GM12878 (cell line): ENCODE measurements at regions not wholly inside any gene's neighbourhood (a gene's known extent, or its start where the extent isn't known, plus 50 kb on each side); places are given as distances from the start of the nearest gene placed in this dataset.

ENCODE experiments used
- JUNB ChIP-seq: IDR thresholded peaks from 2 replicates; pipeline ENCODE4 v1.6.1; 2016; ENCODE audit warnings: antibody characterized with exemption, mild to moderate bottlenecking
- NFYB ChIP-seq: IDR thresholded peaks from 2 replicates; pipeline ENCODE4 v1.6.1; 2011; ENCODE audit warnings: low read depth, mild to moderate bottlenecking, low read length, improper control_type of control experiment, moderate library complexity; ENCODE audit not compliant: insufficient read depth
- POLR2A ChIP-seq: IDR thresholded peaks from 2 replicates; pipeline ENCODE4 v1.6.1; 2011; ENCODE audit warnings: low read depth, mild to moderate bottlenecking, low read length
- RCOR1 ChIP-seq: conservative IDR thresholded peaks from 2 replicates; pipeline ENCODE4 v1.6.1; 2012; ENCODE audit warnings: low read depth, low read length, improper control_type of control experiment
- YY1 ChIP-seq: IDR thresholded peaks from 2 replicates; pipeline ENCODE4 v1.6.1; 2011; ENCODE audit warnings: low read depth, mild to moderate bottlenecking, low read length
- TF ChIP-seq, protein P1 (sequence below), 3 experiments: IDR thresholded peaks in 2 of 3; conservative IDR thresholded peaks in 1 of 3; 2 replicates each; pipeline ENCODE4 v1.5.1; 2011; ENCODE audit warnings: low read depth in 3 of 3, low read length in 3 of 3, mild to moderate bottlenecking in 3 of 3, control low read depth in 2 of 3, moderate library complexity in 2 of 3, inconsistent platforms in 1 of 3, mixed read lengths in 1 of 3; ENCODE audit not compliant: control insufficient read depth in 2 of 3, insufficient read depth in 1 of 3; ENCODE audit errors: extremely low read depth in 1 of 3
- TF ChIP-seq, protein P2 (sequence below): IDR thresholded peaks from 2 replicates; pipeline ENCODE4 v1.6.1; 2012; ENCODE audit warnings: low read depth, low read length, improper control_type of control experiment

DNA sequence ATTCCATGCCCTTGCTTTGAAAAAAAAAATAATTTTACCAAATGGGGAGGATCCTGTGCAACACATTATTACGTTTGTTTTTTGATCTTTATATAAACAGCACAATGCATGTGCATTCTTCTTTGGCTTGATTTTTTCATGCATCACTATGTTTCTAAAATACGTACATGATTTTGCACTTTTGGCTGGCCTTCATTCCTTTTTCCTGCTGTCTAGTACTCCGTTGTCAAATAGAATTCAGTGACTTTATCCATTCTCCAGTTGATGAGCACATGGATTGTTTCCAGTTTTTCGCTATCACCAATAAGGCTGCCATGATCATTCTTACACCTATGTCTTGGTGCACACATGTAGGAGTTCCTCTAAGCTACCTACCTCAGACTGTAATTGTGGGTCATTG lies 63.0 kb upstream of the ID3 start:
- TF ChIP-seq, protein P1, sequence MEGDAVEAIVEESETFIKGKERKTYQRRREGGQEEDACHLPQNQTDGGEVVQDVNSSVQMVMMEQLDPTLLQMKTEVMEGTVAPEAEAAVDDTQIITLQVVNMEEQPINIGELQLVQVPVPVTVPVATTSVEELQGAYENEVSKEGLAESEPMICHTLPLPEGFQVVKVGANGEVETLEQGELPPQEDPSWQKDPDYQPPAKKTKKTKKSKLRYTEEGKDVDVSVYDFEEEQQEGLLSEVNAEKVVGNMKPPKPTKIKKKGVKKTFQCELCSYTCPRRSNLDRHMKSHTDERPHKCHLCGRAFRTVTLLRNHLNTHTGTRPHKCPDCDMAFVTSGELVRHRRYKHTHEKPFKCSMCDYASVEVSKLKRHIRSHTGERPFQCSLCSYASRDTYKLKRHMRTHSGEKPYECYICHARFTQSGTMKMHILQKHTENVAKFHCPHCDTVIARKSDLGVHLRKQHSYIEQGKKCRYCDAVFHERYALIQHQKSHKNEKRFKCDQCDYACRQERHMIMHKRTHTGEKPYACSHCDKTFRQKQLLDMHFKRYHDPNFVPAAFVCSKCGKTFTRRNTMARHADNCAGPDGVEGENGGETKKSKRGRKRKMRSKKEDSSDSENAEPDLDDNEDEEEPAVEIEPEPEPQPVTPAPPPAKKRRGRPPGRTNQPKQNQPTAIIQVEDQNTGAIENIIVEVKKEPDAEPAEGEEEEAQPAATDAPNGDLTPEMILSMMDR (IDR thresholded peaks at IDR 0.05 in 2 of 3, conservative IDR thresholded peaks at IDR 0.05 in 1 of 3; ENCODE audit: control insufficient read depth in 2 of 3, extremely low read depth in 1 of 3, insufficient read depth in 1 of 3, low read depth in 3 of 3, low read length in 3 of 3), result no peak
- TF ChIP-seq, protein P2, sequence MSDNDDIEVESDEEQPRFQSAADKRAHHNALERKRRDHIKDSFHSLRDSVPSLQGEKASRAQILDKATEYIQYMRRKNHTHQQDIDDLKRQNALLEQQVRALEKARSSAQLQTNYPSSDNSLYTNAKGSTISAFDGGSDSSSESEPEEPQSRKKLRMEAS, result no peak
- TF ChIP-seq YY1 (no peak), POLR2A (no peak), JUNB (no peak), RCOR1 (no peak), NFYB (no peak)
